ENCODE measurements at regions not wholly inside any gene's neighbourhood (a gene's known extent, or its start where the extent isn't known, plus 50 kb on each side); places are given as distances from the start of the nearest gene placed in this dataset.
"Not testable (repeated sequence)": the region's sequence is repeated elsewhere in the genome, so short reads cannot be mapped to it uniquely, and the experiment has no call there.

DNA sequence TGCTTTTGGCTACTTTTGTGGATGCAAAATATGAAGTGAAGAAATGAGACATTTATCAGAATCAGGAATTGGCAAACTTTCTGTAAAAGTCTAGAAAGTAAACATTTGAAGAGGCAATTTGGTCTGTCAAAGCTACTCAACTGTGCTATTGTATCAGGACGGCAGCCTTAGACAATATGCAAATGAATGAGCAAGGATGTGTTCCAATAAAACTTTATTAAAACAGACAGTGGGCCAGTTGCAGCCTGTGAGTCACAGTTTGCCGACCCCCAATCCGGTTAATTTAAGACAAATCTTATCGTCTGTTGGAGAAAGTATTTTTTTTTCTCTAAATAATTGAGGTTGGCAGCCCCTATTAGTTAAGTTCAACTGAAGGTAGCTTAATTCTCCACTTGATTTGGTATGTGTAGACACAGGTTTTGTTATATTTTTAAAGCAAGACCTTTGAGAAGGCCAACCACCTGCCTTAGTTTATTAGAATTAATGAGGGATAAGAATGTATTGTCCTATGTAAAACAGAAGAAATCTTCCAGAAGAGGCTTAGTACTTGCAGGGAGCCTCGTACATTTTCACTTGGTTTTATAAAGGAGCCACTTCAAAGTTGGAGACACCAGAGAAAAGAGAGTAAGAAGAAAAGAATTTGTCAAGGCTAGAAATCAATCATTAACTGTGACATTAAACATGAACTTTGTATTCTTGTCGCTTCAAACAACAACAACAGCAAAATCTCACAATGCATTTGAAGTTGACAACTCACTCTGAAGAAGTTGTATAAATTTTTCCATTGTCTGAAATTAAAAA, 81.6 kb upstream of the FAT1 start:
- Histone ChIP-seq H3K4me3 (ENCODE audit: low read length) (no peak overlapping the region), H3K27ac (ENCODE audit: low read length) (no peak overlapping the region), H3K9me3 (ENCODE audit: control insufficient read depth, insufficient read depth, low read length) (no peaks in the 10 kb centered on the region), H3K36me3 (ENCODE audit: control insufficient read depth, insufficient read depth, low read length) (no peaks in the 10 kb centered on the region), H3K27me3 (ENCODE audit: control insufficient read depth, insufficient read depth, low read length) (no peaks in the 10 kb centered on the region), H3K4me1 (ENCODE audit: control insufficient read depth, insufficient read depth, low read length) (no peaks in the 10 kb centered on the region)
- no peak for DNase-seq (ENCODE audit: low read depth, low spot score)
- no CpG with 5 or more reads among the region's 6 CpGs for WGBS (ENCODE audit: insufficient coverage, insufficient read length)

DNA sequence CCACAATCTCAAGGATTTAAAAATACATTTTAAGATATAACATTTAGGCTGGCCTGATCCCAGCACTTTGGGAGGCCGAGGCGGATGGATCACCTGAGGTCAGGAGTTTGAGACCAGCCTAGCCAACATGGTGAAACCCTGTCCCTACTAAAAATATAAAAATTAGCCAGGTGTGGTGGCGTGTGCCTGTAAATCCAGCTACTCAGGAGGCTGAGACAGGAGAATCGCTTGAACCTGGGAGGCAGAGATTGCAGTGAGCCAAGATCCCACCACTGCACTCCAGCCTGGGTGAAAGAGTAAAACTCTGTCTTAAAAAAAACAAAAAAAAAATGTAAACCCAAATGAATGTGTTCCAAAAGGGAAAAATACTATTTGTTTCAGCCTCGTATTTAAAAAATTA, 82.3 kb upstream of the FAT1 start:
- not testable (repeated sequence) for DNase-seq (ENCODE audit: low read depth, low spot score); H3K27ac ChIP-seq (ENCODE audit: low read length); H3K27me3 ChIP-seq (ENCODE audit: control insufficient read depth, insufficient read depth, low read length); H3K36me3 ChIP-seq (ENCODE audit: control insufficient read depth, insufficient read depth, low read length); H3K9me3 ChIP-seq (ENCODE audit: control insufficient read depth, insufficient read depth, low read length); H3K4me1 ChIP-seq (ENCODE audit: control insufficient read depth, insufficient read depth, low read length); H3K4me3 ChIP-seq (ENCODE audit: low read length)
- WGBS (ENCODE audit: insufficient coverage, insufficient read length), result no CpG with 5 or more reads among the region's 5 CpGs

DNA sequence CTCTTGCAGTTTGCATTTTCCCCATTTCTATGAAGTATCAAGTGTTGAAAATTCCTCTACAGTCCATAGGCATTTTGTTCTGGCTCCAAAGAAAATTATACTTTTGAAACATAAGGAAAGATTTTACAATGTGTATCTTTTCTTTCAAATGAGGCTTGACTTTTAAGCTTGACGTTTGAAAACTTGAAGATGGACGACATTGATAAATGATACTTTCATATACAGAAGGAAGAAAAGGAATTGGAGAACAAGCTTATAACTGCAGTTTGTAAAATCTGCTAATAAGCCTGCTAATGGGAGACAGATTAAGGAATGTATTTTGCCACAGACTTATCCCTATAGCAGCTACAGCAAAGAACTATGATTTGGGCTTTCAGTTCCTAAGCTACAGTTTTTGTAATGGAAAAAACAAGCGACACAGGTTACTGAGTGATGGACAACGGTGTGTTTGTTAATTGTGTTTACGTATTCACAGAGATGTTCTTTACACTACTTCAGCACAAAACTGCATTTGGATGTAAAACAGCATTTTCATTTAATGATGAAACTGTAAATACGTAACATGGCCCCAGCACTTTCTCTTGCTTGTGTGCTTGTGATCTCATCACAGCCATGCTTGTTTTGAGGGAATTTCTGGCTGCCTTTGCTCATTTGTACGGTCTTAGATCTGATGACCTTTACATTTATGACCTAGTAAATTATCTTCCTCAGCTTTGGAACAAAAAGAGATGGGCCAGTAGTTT, 83.2 kb upstream of the FAT1 start:
- Histone ChIP-seq H3K36me3 (ENCODE audit: control insufficient read depth, insufficient read depth, low read length) (no peaks in the 10 kb centered on the region), H3K27me3 (ENCODE audit: control insufficient read depth, insufficient read depth, low read length) (no peaks in the 10 kb centered on the region), H3K4me3 (ENCODE audit: low read length) (no peak overlapping the region), H3K9me3 (ENCODE audit: control insufficient read depth, insufficient read depth, low read length) (no peaks in the 10 kb centered on the region), H3K27ac (ENCODE audit: low read length) (no peak overlapping the region), H3K4me1 (ENCODE audit: control insufficient read depth, insufficient read depth, low read length) (no peaks in the 10 kb centered on the region)
- no CpG with 5 or more reads among the region's 7 CpGs for WGBS (ENCODE audit: insufficient coverage, insufficient read length)
- no peak for DNase-seq (ENCODE audit: low read depth, low spot score)

DNA sequence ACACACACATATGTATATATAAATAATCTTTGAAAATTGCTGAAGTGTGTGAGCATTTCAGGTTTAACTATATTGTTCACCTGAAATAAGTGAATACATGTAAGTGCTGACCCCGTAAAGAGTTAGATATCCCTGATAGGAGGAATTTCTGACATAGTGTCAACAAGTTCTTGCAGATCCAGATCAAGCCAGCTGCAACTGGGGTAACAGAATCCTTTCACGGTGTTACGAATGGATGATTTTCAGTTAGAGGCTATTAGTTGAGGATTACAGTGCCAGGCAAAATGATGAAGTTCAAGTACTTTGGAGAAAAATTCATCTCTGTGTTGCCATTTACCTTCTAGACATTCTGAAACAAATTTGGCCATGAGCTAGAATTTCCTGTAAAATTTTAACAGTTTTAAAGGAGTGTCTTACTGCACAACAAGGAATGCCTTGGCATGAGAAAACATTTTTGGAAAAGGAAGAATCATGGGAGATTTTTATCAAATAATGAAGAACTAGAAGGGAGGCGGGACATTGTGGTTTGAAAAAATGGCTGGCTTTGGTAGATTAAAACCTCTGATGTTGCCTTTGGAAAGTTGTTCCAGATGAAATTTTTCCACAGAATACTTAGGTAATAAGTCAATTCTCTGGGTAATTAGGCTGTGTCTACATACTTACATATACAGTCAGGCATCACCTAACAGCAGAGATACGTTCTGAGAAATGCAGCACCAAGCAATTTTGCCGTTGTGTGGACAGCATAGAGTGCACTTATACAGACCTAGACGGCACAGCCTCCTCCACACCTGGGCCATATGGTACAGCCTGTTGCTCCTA, 84.4 kb upstream of the FAT1 start:
- H3K27ac ChIP-seq (ENCODE audit: low read length), result no peak overlapping the region
- H3K4me3 ChIP-seq (ENCODE audit: low read length), result no peak overlapping the region
- no CpG with 5 or more reads among the region's 7 CpGs for WGBS (ENCODE audit: insufficient coverage, insufficient read length)
- no peak for DNase-seq (ENCODE audit: low read depth, low spot score)
- H3K9me3 ChIP-seq (ENCODE audit: control insufficient read depth, insufficient read depth, low read length), result no peaks in the 10 kb centered on the region; the same call in 1 of the 2 replicates
- no peaks in the 10 kb centered on the region for H3K4me1 ChIP-seq (ENCODE audit: control insufficient read depth, insufficient read depth, low read length)
- no peaks in the 10 kb centered on the region for H3K27me3 ChIP-seq (ENCODE audit: control insufficient read depth, insufficient read depth, low read length)
- H3K36me3 ChIP-seq (ENCODE audit: control insufficient read depth, insufficient read depth, low read length), result no peaks in the 10 kb centered on the region

DNA sequence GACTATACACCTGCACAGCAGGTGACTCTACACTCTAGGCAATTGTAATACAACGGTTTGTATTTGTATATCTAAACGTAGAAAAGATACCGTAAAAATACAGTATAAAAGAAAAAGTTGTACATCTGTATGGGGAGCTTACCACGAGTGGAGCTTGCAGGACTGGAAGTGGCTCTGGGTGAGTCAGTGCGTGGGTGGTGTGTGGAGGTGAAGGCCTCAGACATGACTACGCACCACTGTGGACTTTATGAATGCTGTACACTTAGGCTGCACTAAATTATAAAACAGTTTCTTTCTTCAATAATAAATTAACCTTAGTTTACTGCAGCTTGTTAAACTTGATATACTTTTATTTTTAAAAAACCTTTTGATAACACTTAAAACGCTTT, 85.0 kb upstream of the FAT1 start:
- H3K27ac ChIP-seq (ENCODE audit: low read length), result no peak overlapping the region
- no peaks in the 10 kb centered on the region; the same call in 1 of the 2 replicates for H3K9me3 ChIP-seq (ENCODE audit: control insufficient read depth, insufficient read depth, low read length)
- no peak overlapping the region for H3K4me3 ChIP-seq (ENCODE audit: low read length)
- no CpG with 5 or more reads among the region's 7 CpGs for WGBS (ENCODE audit: insufficient coverage, insufficient read length)
- H3K27me3 ChIP-seq (ENCODE audit: control insufficient read depth, insufficient read depth, low read length), result no peaks in the 10 kb centered on the region
- H3K4me1 ChIP-seq (ENCODE audit: control insufficient read depth, insufficient read depth, low read length), result no peaks in the 10 kb centered on the region
- no peak for DNase-seq (ENCODE audit: low read depth, low spot score)
- H3K36me3 ChIP-seq (ENCODE audit: control insufficient read depth, insufficient read depth, low read length), result no peaks in the 10 kb centered on the region

DNA sequence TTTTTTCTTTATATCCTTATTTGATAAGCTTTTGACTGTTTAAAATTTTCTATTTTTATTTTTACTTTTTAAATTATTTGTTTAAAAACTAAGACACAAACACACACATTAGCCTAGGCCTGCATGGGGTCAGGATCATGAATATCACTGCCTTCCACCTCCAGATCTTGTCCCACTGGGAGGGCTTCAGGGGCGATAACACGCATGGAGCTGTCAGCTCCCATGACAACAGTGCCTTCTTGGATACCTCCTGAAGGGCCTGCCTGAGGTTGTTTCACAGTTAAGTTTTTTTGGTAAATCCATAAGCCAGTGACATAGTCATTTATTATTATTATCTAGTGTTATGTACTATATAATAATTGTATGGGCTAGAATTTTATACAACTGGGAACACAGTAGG, 85.4 kb upstream of the FAT1 start:
- Histone ChIP-seq H3K4me1 (ENCODE audit: control insufficient read depth, insufficient read depth, low read length) (no peaks in the 10 kb centered on the region), H3K27me3 (ENCODE audit: control insufficient read depth, insufficient read depth, low read length) (no peaks in the 10 kb centered on the region), H3K36me3 (ENCODE audit: control insufficient read depth, insufficient read depth, low read length) (no peaks in the 10 kb centered on the region), H3K4me3 (ENCODE audit: low read length) (no peak overlapping the region), H3K27ac (ENCODE audit: low read length) (no peak overlapping the region), H3K9me3 (ENCODE audit: control insufficient read depth, insufficient read depth, low read length) (no peaks in the 10 kb centered on the region; the same call in 1 of the 2 replicates)
- WGBS (ENCODE audit: insufficient coverage, insufficient read length), result no CpG with 5 or more reads among the region's 2 CpGs
- no peak for DNase-seq (ENCODE audit: low read depth, low spot score)

DNA sequence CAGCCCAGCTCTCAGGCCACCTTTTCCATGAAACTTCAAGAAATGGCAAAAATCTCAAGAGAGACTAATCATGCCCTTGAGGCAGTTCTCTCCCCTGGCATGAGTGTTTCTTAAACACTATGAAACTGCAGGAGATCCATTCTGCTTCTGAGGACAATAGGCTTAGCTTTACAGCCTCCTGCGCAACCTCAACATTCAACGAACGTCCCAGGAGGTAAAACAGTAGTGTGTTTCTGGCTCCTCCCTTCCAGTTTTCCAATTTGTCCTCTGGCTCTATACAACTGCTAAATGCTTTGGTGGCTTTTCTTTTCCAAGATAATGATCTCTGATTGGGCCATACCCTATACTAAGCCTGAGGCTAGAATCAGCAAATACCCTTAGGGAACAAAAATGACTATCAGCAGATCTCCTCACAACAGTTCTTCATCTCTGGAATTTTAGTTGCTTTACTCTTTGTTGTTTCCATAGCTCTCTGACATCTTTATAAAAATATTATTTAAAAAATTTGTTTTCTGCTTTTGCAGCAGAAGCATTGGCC, 87.0 kb upstream of the FAT1 start:
- no peak overlapping the region for H3K4me3 ChIP-seq (ENCODE audit: low read length)
- no peak overlapping the region for H3K27ac ChIP-seq (ENCODE audit: low read length)
- no peaks in the 10 kb centered on the region for H3K4me1 ChIP-seq (ENCODE audit: control insufficient read depth, insufficient read depth, low read length)
- H3K9me3 ChIP-seq (ENCODE audit: control insufficient read depth, insufficient read depth, low read length), result no peaks in the 10 kb centered on the region; the same call in 1 of the 2 replicates
- no CpG with 5 or more reads among the region's 3 CpGs for WGBS (ENCODE audit: insufficient coverage, insufficient read length)
- H3K36me3 ChIP-seq (ENCODE audit: control insufficient read depth, insufficient read depth, low read length), result no peaks in the 10 kb centered on the region
- no peaks in the 10 kb centered on the region for H3K27me3 ChIP-seq (ENCODE audit: control insufficient read depth, insufficient read depth, low read length)
- DNase-seq (ENCODE audit: low read depth, low spot score), result no peak

DNA sequence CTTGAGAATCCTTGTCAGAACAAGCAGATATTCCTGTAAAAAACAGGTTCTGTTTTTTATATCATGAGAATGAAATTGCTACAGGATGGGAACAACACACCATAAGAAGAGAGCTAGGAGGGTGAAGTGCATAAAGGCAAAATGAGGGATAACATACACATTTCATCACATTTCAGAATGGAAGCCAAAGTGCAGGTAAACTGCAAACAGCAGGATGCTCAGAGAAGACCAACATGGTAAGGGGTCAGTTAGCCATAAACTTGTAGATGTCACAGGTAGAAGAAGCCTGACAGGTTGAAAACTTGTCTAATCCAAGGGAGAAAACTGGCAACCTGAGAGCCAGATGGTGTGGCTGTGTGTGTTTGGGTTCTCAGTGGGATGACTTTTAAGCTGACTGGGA, 88.9 kb upstream of the FAT1 start:
- no peak overlapping the region for H3K4me3 ChIP-seq (ENCODE audit: low read length)
- no peak overlapping the region for H3K27ac ChIP-seq (ENCODE audit: low read length)
- no peaks in the 10 kb centered on the region for H3K4me1 ChIP-seq (ENCODE audit: control insufficient read depth, insufficient read depth, low read length)
- DNase-seq (ENCODE audit: low read depth, low spot score), result no peak
- H3K36me3 ChIP-seq (ENCODE audit: control insufficient read depth, insufficient read depth, low read length), result no peaks in the 10 kb centered on the region
- H3K9me3 ChIP-seq (ENCODE audit: control insufficient read depth, insufficient read depth, low read length), result no peaks in the 10 kb centered on the region; the same call in 1 of the 2 replicates
- H3K27me3 ChIP-seq (ENCODE audit: control insufficient read depth, insufficient read depth, low read length), result no peaks in the 10 kb centered on the region

DNA sequence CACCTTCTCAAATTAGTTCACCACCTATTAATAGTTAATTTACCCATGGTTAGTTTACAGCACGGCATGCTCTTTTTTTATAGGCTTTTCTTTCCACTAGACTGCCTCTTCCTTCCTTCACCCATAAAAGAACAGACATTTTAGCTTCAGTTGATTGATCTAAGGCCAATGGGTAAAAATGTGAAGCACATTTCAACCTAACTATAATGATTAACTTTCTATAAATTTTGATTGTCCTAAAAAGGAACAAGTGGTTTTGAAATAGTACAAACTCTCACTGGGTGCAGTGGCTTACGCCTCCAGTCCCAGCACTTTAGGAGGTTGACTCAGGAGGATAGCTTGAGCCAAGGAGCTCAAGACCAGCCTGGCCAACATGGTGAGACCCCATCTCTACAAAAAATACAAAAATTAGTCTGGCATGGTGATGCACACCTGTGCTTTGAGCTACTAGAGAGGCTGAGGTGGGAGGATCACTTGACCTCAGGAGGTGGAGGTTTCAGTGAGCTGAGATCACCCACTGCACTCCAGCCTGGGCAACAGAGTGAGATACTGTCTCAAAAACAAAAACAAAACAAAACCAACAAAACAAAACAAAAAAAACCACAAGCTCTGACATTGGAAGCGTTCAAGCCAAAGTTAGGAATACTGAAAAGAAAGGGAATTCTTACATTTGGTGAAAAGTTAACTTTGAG, 89.9 kb upstream of the FAT1 start:
- H3K4me3 ChIP-seq (ENCODE audit: low read length), result no peak overlapping the region
- H3K9me3 ChIP-seq (ENCODE audit: control insufficient read depth, insufficient read depth, low read length), result no peaks in the 10 kb centered on the region; the same call in 1 of the 2 replicates
- no peaks in the 10 kb centered on the region for H3K27me3 ChIP-seq (ENCODE audit: control insufficient read depth, insufficient read depth, low read length)
- H3K27ac ChIP-seq (ENCODE audit: low read length), result no peak overlapping the region
- H3K36me3 ChIP-seq (ENCODE audit: control insufficient read depth, insufficient read depth, low read length), result no peaks in the 10 kb centered on the region
- no CpG with 5 or more reads among the region's 3 CpGs for WGBS (ENCODE audit: insufficient coverage, insufficient read length)
- no peak for DNase-seq (ENCODE audit: low read depth, low spot score)
- no peaks in the 10 kb centered on the region for H3K4me1 ChIP-seq (ENCODE audit: control insufficient read depth, insufficient read depth, low read length)

Measured in iPS DF 6.9 (cell line).